OCI-LY3 (cell line): ENCODE measurements at regions not wholly inside any gene's neighbourhood (a gene's known extent, or its start where the extent isn't known, plus 50 kb on each side); places are given as distances from the start of the nearest gene placed in this dataset.
"Not testable (repeated sequence)": the region's sequence is repeated elsewhere in the genome, so short reads cannot be mapped to it uniquely, and the experiment has no call there.

Experiments
- H2AFZ ChIP-seq: fragments of 200-600, 300-600 bp; shearing (Covaris generic); 2 replicates; pipeline ENCODE4 v1.6.0; 2014; ENCODE audit warnings: antibody characterized with exemption, low read depth, low read length
- H3K27ac ChIP-seq: fragments of 200-600, 300-600 bp; sonication (generic); 2 replicates; pipeline ENCODE4 v1.5.1; 2014; ENCODE audit warnings: mild to moderate bottlenecking, low read length, moderate library complexity, mixed read lengths
- H3K27me3 ChIP-seq: fragments of 200-600, 300-600 bp; sonication (generic); 2 replicates; pipeline ENCODE4 v1.6.1; 2014; ENCODE audit warnings: low read depth, low read length, mixed read lengths
- H3K36me3 ChIP-seq: fragments of 200-600, 300-600 bp; sonication (generic); replicated peaks from 2 replicates; pipeline ENCODE3; 2014; ENCODE audit warnings: low read depth, low read length, mixed read lengths
- H3K4me1 ChIP-seq: fragments of 300-600, 200-600 bp; sonication (generic); 2 replicates; pipeline ENCODE4 v1.6.1; 2014; ENCODE audit warnings: low read length, mixed read lengths
- H3K4me2 ChIP-seq: fragments of 200-600, 300-600 bp; sonication (generic); 2 replicates; pipeline ENCODE4 v1.6.1; 2014; ENCODE audit warnings: low read length, mixed read lengths
- H3K4me3 ChIP-seq: fragments of 300-600, 200-600 bp; sonication (generic); 2 replicates; pipeline ENCODE4 v1.5.1; 2014; ENCODE audit warnings: antibody characterized with exemption, mild to moderate bottlenecking, low read length, moderate library complexity
- H3K79me2 ChIP-seq: fragments of 300-600, 200-600 bp; shearing (Covaris generic); 2 replicates; pipeline ENCODE4 v1.6.1; 2014; ENCODE audit warnings: mild to moderate bottlenecking, low read length, mixed read lengths
- H3K9ac ChIP-seq: fragments of 300-600, 200-600 bp; shearing (Covaris generic); 2 replicates; pipeline ENCODE4 v1.6.0; 2014; ENCODE audit warnings: mild to moderate bottlenecking, low read length, moderate library complexity
- H3K9me3 ChIP-seq: fragments of 200-600, 300-600 bp; shearing (Covaris generic); 2 replicates; pipeline ENCODE4 v1.6.1; 2014; ENCODE audit warnings: low read length, mixed read lengths; ENCODE audit not compliant: insufficient read depth
- H4K20me1 ChIP-seq: fragments of 200-600, 300-600 bp; sonication (generic); 2 replicates; pipeline ENCODE4 v1.6.1; 2016; ENCODE audit warnings: low read length, mixed read lengths; ENCODE audit not compliant: insufficient read depth
- EZH2phosphoT487 ChIP-seq: fragments of 200-600 bp; shearing (Covaris generic); IDR thresholded peaks from 2 replicates; pipeline ENCODE4 v1.6.1; 2018; ENCODE audit warnings: antibody characterized with exemption, mixed run types, low read depth
- TF ChIP-seq, protein P1 (sequence below): fragments of 200-600, 300-600 bp; sonication (generic); IDR thresholded peaks from 2 replicates; pipeline ENCODE4 v1.5.1; 2014; ENCODE audit warnings: antibody characterized with exemption, low read length, low read depth

DNA sequence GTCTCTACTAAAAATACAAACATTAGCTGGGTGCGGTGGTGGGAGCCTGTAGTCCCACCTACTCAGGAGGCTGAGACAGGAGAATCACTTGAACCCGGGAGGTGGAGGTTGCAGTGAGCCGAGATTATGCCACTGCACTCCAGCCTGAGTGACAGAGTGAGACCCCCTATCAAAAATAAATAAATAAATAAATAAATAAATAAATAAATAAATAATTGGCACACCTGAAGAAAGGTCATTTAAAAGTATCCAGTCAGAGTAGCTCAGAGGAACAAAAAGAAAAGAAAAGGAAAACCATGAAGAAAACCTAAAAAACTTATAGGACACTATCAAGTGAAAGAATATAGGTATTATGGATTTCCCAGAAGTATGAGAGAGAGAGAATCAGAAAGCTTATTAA lies 330.1 kb upstream of the AR start:
- H3K4me3 ChIP-seq, H2AFZ ChIP-seq, H3K4me1 ChIP-seq, H3K4me2 ChIP-seq, H3K9ac ChIP-seq, H4K20me1 ChIP-seq, H3K27ac ChIP-seq, H3K36me3 ChIP-seq, H3K9me3 ChIP-seq, H3K27me3 ChIP-seq, H3K79me2 ChIP-seq: not testable (repeated sequence)

DNA sequence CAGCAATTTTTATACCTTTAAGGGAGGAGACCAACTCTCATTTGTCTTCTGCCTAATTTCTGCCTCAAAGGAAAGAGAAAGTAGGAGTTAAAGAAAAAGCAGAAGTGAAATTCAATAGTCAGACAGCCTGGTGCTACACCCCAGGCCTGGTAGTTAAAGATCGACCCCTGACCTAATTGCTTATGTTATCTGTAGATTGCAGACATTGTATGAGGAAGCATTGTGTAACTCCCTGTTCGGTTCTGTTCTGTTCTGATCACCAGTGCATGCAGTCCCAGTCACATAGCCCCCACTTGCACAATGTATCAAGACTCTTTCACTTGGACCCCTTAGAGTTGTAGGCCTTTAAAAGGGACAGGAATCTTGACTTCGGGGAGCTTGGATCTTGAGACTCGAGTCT lies 335.9 kb upstream of the AR start:
- H3K9me3 ChIP-seq = no peaks in the 10 kb centered on the region
- no peaks in the 10 kb centered on the region for H3K27me3 ChIP-seq
- H4K20me1 ChIP-seq = no peaks in the 10 kb centered on the region
- H3K79me2 ChIP-seq = no peaks in the 10 kb centered on the region
- H2AFZ ChIP-seq = no peak overlapping the region
- no peaks in the 10 kb centered on the region for H3K36me3 ChIP-seq
- peaks cover 8% of the 10 kb centered on the region for H3K4me1 ChIP-seq
- no peak for TF ChIP-seq EZH2phosphoT487
- TF ChIP-seq, protein P1, sequence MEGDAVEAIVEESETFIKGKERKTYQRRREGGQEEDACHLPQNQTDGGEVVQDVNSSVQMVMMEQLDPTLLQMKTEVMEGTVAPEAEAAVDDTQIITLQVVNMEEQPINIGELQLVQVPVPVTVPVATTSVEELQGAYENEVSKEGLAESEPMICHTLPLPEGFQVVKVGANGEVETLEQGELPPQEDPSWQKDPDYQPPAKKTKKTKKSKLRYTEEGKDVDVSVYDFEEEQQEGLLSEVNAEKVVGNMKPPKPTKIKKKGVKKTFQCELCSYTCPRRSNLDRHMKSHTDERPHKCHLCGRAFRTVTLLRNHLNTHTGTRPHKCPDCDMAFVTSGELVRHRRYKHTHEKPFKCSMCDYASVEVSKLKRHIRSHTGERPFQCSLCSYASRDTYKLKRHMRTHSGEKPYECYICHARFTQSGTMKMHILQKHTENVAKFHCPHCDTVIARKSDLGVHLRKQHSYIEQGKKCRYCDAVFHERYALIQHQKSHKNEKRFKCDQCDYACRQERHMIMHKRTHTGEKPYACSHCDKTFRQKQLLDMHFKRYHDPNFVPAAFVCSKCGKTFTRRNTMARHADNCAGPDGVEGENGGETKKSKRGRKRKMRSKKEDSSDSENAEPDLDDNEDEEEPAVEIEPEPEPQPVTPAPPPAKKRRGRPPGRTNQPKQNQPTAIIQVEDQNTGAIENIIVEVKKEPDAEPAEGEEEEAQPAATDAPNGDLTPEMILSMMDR = no peak
- H3K4me3 ChIP-seq = no peak overlapping the region
- H3K4me2 ChIP-seq = no peak overlapping the region; the same call in 1 of the 2 replicates
- no peak overlapping the region for H3K9ac ChIP-seq
- no peak overlapping the region for H3K27ac ChIP-seq

DNA sequence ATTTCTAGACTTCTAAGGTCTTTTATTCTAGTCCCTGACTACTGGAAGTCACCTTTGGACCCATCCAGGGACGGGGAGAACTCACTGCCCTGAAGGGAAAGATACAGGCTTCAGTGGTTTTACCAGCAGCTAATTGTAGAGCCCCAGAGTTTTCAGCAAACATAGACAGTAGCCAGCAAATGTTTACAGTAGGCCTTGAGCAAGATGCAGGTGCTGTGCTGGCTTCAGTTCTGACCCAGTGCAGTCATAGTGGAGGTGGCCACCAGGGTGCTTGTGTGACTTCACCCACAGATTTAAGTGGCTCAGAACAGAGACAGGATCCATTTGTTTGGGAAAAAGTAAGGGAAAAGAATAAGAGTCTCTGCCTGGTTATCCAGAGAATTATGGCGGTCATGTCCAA lies 384.4 kb upstream of the AR start:
- H3K79me2 ChIP-seq = no peaks in the 10 kb centered on the region

DNA sequence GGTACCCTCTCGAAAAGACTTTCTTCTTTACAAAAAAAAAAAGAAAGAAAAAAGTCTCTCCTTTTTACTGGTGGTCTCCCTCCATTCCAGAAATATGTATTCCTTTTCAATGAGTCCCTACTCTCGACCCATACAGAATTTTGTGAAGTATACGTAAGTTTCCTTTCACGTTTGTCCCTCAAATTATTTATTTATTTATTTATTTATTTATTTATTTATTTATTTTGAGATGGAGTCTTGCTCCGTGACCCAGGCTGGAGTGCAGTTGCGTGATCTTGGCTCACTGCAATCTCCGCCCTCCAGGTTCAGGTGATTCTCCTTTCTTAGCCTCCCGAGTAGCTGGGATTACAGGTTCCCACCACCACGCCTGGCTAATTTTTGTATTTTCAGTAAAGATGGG lies 429.2 kb upstream of the AR start:
- Histone ChIP-seq H3K4me2 (no peak overlapping the region), H3K4me3 (no peak overlapping the region), H3K4me1 (no peaks in the 10 kb centered on the region), H2AFZ (no peak overlapping the region), H3K27ac (no peak overlapping the region), H3K36me3 (no peaks in the 10 kb centered on the region), H4K20me1 (no peaks in the 10 kb centered on the region), H3K9me3 (no peaks in the 10 kb centered on the region), H3K27me3 (no peaks in the 10 kb centered on the region), H3K9ac (no peak overlapping the region), H3K79me2 (no peaks in the 10 kb centered on the region)
- no peak for TF ChIP-seq EZH2phosphoT487
- TF ChIP-seq, protein P1 = no peak

More for the DNA sequence above, 384.4 kb upstream of the AR start:
- no peak overlapping the region for H2AFZ ChIP-seq
- no peak overlapping the region for H3K4me3 ChIP-seq
- no peak overlapping the region for H3K4me2 ChIP-seq
- no peaks in the 10 kb centered on the region for H3K9me3 ChIP-seq
- no peak overlapping the region for H3K27ac ChIP-seq
- no peak overlapping the region for H3K9ac ChIP-seq
- no peaks in the 10 kb centered on the region for H4K20me1 ChIP-seq
- no peaks in the 10 kb centered on the region for H3K4me1 ChIP-seq
- no peaks in the 10 kb centered on the region for H3K36me3 ChIP-seq
- no peaks in the 10 kb centered on the region for H3K27me3 ChIP-seq
- no peak for TF ChIP-seq EZH2phosphoT487
- TF ChIP-seq, protein P1 = no peak

DNA sequence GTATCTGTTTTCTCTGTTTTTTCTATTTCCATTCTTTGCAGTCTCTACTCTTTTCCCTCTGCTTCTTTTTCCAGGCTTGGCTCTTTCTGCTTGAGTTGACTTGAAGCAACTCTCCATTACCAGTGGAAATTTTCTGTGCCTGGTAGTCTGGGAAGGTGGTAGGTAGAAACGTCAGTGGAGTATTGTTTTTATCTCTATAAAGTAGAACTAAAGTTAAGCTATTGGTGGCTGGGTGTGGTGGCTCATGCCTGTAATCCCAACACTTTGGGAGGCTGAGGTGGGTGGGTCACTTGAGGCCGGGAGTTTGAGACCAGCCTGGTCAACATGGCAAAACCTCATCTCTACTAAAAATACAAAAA lies 438.1 kb upstream of the AR start:
- Histone ChIP-seq H3K4me1 (no peaks in the 10 kb centered on the region), H3K27me3 (no peaks in the 10 kb centered on the region), H3K4me3 (no peak overlapping the region), H3K9me3 (no peaks in the 10 kb centered on the region), H2AFZ (no peak overlapping the region), H4K20me1 (no peaks in the 10 kb centered on the region), H3K79me2 (no peaks in the 10 kb centered on the region), H3K4me2 (no peak overlapping the region), H3K9ac (no peak overlapping the region), H3K27ac (no peak overlapping the region), H3K36me3 (no peaks in the 10 kb centered on the region)
- no peak for TF ChIP-seq EZH2phosphoT487
- TF ChIP-seq, protein P1 = no peak
